Inferior parietal cortex (tissue), 1 donor: ENCODE measurements at regions not wholly inside any gene's neighbourhood (a gene's known extent, or its start where the extent isn't known, plus 50 kb on each side); places are given as distances from the start of the nearest gene placed in this dataset.
"Not testable (repeated sequence)": the region's sequence is repeated elsewhere in the genome, so short reads cannot be mapped to it uniquely, and the experiment has no call there.

Experiments used
- DNase-seq: peaks from one replicate; pipeline ENCODE4 v3.0.0-alpha.2; 2016; ENCODE audit errors: extremely low spot score

DNA sequence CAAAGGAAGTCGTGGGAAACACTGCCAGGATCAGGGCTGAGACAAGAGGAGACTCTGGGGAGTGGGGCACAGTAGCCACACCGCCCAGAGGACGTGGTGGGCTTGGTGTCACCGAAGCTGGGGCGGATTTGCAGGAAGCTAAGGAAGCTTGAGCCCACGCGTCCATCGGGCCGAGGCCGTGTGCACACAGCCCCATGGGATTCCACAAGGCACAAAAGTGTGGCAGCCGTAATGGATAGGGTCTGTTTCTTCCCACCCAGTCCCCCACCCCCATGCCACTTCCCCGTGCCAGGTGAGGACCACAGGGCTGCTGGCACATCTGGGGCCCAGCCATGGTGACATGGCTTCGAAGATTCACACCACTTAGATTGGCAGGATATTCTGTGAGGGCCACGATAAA, 153.2 kb upstream of the SPACA7 start:
- no peak for DNase-seq

DNA sequence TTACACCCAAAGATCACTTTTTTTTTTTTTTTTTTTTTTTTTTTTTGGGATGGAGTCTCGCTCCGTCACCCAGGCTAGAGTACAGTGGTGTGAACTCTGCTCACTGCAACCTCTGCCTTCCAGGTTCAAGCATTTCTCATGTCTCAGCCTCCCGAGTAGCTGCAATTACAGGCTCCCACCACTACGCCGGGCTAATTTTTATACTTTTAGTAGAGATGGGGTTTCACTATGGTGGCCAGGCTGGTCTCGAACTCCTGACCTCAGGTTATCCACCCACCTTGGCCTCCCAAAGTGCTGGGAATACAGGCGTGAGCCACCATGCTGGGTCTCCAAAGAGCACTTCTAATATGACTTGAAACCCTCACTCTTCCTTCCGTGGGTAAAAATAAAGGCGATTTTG, 152.2 kb upstream of the SPACA7 start:
- DNase-seq = not testable (repeated sequence)

DNA sequence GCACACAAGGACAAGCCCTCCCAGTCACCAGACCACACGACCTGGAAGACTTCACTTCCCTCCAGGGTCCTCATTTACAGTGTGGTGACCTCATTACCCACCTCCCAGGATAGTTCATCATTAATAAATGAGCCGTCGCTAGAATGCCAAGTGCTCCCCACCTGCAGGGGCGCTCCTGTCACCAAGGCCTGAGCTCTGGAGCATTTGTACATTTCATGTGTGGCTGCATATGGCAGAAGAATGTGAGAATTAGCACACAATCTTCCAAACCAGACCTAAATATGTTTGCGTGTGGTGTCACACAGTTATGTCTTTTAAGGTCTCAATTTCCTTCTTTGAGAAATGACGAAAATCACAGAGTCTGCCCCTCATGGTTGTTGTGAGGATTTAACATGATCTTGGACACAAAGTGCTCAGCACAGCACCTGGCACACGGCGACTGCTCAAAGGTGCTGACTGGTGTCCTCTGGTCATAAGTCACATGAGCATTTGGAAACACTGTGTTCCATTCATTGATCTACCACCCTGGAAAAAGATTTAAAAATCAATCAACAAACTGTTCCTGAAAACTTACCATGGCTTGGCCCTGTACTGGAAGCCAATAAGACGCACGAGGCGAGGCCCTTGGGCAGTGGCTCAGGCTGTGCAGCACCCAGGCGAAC, 150.6 kb upstream of the SPACA7 start:
- DNase-seq = no peak

DNA sequence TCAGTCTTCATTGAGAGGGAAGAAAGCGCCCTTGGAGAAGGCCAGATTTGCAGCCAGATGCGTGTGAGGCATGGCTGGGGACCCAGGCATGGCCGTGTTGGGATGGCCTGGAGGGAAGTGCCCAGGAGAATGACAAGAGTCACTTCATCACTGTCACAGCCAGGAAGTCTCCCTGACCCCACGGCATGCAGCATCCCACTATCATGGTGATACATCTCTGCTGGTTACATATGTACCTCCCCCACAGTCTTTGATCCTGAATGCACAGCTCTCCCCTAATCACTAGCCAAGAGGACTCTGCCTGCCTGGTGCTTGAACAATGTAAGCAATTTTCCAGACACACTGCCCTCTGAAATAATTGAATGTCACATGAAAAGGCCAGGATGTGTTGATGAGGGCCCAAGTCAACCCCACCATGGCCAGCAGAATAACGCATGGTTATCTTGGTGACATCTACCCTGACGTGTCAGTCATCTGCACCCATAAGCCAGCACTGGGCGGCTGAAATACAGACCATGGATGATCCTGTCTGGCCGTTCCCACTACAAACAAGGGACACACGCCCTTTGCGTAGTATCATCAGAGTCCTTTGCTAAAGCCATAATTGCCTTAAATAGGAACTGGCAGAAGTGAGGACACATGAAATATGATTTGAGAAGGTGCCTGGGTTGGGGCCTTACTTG, 149.7 kb upstream of the SPACA7 start:
- no peak for DNase-seq

DNA sequence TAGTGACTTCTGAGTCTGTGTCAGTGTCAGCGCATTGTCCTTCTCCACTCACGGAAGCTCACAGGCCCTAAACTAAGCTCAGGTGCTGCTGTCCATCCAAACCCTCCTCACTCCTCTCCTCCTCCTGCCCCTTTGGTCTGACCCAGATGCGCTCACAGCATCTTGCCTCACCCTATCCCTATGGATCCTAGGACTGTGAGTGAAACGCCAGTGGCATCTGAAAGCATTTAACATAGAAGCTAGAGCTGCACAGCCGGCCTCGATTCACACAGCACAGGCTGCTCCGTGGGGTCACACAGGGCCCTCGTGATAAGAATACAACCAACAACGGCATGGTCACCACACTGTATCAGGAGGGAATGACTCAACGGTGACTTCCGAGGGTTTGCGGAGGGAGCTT, 149.1 kb upstream of the SPACA7 start:
- no peak for DNase-seq

DNA sequence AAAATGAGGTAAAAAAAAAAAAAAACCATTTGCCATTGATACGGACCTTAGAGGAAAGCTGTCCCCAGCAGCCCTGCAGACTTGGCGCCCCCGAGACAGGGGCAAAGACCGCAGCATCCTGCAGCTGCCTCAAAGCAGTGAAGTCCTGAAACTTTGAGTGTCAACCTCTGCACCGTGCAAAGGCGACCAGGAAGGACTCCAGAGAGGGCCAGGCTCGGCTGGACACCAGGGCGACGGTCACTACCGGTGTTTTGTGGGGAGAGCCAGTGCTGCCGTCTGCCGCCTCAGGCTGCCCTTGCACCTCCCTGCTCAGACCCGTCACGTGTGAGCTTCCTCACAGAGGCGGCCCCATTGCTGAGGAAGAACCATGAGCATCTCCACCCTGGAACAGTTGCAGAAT, 146.7 kb upstream of the SPACA7 start:
- DNase-seq = no peak

DNA sequence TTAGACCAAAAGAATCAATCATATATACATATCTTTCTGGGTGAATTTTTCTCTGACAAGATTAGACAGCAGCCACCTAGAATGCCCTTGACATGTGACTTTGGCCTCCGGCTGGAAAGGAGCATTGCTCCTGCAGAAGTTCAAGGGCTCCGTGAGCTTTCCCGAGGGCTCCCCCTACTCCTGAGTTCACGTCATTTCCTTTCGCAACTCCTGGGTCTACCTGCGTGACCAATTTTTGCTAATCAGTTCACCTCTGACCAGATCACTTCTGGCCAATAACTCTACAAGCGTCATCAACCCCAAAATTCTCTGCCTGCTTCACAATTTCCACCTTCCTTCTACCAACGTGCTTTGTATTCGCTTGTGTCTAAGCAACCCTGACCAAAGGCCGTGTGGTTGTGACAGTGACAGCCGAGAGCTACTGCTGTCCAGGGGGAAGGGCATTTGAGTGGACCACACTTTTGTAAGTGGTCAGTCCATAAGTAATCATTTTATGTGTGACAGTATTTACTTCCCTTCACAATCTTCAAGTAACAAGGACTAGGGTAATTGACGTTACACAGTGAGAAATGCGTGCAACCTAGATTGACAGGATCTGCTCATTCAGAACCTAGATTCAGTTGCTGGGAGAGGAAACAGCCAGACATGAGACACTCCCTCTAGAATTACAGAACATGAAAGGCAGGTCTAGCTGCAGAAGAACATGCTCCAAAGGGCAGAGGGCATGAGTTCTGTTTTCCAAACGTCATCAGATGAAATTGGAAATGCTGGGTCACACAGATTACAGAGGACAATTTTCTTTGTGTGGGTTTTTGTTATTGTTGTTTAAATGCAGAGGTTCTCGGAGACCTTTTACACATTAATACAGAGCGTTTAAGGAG, 145.9 kb upstream of the SPACA7 start:
- DNase-seq = no peak

DNA sequence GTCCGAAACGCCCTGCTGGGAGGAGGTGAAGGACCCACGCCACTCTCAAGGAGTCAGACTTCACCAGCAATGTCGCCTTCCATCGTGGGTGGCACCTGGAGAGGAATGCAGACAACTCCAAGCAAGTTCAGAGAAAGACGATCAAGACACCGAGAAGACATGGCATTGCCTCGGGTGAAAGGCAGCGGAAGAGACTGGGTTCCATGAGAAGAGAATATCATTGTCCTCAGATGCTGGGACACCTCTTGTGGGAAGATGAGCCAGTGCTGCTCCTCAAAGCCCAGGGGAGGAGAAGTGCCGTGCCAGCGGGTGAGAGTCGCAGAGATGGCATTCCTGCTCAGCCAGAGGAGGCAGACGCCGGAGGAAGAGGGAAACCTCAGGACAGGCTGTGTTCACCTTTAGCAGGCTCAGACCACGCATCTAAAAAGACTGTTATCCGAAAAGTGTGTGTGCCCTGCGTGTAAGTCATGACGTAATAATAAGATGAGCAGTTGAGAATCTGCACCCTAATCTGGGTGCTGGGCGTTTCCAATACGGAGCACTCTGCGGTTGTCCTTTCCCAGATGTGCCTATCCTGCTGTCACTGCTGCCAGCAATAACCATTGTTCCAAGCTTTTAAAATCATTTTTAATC, 144.6 kb upstream of the SPACA7 start:
- no peak for DNase-seq

DNA sequence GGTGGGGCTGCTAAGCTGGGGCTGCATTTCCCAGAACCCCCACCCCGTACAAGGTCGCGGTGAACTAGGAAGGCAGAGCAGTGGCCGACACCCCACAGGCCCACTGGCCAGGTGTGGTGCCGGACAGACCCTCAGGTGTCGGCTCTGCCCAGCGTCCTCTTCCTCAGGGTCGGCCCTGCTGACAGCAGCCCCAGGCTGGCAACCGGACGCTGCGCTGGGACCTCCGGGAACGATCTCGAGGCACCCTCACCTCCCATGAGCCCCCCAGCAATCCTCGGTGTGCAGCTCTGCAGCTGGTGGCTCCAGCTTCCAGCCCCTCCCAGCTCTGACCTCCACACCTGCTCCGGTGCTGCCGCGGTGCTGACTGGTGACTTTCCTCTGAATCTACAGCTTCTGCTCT, 142.9 kb upstream of the SPACA7 start:
- DNase-seq = no peak

DNA sequence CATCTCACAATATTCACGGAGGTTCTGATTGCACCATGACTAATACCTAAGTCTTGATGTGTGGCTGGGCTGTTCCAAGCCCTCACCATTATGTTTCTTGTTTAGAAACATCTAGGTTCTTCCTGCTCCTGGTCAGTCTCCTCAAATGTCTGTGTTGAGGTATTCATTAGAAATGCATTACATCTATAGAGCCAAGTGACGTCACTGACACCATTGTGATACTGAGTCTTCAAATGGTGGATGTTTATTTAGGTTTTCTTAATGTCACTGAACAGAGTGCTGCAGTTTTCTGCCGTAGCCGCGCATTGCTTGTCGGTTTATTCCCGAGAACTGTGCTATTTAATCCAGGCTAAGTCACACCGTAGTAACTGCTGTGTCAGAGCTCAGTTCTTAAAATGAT, 142.4 kb upstream of the SPACA7 start:
- no peak for DNase-seq

DNA sequence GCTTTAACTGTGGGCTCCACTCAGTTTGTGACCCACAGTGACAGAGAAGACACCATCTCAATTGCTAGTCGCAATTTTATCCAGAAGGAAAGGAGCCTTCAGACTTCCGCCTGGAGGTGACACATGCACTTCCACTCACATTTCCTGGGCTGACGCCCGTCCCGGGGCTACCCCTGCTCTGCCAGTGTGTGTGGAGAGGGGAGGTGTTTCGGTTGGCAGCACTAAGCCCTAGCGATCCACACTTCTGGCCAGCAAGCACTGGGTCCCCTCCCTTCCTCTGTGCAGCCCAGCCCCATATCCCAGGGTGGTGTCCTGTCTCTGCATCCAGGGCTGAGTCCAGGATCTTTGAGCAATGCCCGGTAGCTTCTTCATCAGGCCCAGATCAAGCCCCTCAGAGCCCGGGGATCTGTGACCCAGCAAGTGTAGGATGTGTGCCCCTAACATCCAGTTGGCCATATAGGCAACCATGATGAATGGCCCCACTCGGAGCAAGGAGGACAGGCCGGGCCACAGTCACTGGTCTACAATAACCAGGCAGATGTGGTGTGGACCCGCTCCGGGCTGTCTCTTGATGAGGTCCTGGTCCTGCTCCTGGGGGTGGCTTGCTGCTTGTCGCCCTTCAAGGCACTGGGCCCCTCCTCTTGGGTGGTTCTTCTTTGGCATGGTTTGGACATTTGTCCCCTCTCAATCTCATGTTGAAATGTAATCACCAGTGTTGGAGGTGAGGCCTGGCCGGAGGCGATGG, 141.9 kb upstream of the SPACA7 start:
- DNase-seq = no peak

DNA sequence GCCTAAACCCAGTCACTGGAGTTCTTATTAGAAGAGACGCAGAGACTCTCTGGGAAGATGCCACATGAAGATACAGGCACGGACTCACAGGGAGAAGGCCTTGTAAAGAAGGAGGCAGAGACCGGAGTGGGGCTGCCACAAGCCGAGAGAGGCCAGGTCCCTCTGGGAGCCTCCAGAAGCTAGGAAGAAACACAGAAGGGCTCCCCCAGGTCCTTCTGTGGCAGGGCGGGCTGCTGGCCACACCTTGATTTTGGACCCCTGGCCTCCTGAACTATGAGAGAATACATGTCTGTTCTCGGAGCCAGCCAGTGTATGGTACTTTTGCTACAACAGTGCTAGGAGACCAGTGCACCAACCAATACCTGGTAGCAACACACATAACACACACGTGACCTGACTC, 140.1 kb upstream of the SPACA7 start:
- no peak for DNase-seq

DNA sequence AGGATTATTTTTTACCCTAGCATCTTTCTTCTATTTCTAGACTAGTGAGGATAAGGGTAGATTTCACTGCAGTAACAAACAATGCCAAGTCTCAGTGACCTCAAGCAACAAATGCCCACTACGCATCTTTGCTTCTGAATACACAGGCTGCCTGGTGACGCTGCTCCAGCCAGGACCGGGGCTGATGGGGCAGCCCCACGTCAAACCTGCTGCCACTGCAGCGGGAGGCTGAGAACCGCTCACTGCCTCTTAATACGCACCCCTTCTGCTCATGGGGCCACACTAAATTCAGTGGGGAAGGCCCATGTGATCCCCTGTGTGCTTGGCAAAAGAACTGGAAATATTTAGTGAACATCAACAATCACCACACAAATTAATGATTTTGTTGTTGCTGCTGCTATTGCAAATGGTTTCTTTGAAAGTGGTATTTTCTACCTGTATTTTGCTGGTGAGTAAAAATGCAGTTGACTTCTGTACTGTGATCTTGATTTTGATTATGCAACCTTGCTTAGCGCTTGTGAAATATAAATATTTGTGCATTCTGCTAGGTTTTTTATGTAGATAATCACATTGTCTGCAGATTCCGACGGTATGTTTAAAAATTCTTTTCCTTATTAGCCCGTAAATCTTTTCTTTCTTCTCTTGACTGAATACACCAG, 139.5 kb upstream of the SPACA7 start:
- no peak for DNase-seq

DNA sequence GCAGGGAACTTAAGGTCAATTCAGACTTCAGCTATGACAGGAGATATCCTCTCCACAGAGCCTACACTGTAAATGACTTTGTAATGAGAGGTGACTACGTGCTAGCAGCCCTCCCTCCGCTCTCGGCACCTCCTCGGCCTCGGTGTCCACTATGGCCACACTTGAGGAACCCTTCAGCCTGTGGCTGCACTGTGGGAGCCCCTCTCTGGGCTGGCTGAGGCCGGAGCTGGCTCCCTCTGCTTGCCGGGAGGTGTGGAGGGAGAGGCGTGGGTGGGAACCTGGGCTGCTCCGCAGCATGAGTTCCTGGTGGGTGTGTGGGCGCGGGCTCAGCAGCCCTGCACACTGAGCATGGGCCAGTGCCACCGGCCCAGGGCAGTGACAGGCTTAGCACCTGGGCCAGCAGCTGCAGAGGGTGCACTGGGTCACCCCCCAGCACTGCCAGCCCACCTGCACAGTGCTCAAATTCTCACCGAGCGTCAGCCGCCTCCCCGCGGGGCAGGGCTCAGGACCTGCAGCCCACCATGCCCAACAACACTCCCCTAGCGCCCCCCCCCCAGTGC, 137.6 kb upstream of the SPACA7 start:
- no peak for DNase-seq

DNA sequence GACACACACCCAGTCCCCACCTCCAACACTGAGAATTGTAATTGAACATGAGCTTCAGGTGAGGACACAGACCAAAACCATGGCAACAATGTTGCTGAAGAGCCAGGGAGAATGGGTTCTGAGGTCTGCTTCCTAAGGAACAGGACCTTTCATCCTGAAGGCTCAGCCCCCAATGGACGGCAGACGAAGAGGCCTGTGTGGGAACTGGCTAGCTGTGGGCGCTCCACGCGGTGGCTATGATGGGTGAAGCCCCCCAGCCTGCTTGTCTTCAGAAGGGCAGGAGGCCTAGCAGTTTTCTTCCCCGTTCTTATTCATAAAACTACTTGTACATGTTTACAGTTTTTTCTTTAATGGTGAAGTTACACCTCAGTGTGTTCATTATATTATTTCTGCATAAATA, 136.1 kb upstream of the SPACA7 start:
- DNase-seq = no peak

DNA sequence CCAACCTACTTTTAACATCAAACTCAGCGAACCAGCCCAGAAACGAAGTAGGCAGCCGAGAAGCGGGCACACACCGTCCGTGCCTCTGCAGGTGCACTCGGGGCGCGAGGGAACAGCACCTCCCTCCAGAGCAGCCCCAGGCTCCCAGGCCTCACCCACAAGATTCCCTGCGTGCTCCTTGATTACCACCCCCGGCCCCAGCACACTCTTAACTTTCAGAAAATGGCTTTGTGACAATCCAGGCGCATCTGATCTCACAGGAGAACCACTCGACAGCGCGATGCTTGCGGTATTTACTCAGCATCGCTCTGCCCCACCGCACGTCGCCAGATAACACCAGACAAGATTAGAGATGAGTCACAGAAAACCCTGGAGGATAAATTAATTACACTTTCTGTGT, 134.9 kb upstream of the SPACA7 start:
- DNase-seq = no peak

DNA sequence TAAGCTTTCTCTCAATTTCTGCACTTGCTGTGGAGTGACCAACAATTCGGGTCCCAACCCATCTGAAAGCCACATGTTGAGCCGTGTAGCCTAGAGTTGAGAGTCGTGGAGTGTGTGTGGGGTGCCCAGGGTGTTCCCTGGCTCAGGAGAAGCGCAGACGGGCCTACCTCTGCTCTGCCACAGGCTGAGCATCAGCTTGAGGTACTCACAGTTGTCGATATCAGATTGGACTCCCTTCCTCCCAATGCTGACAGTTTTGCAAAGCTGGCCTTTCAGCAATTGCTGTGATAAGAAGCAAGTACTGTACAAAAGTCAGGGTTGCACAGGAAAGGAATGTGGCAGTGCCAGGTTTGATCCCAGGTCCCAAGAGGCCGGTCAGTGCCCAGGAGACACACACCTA, 133.4 kb upstream of the SPACA7 start:
- no peak for DNase-seq

DNA sequence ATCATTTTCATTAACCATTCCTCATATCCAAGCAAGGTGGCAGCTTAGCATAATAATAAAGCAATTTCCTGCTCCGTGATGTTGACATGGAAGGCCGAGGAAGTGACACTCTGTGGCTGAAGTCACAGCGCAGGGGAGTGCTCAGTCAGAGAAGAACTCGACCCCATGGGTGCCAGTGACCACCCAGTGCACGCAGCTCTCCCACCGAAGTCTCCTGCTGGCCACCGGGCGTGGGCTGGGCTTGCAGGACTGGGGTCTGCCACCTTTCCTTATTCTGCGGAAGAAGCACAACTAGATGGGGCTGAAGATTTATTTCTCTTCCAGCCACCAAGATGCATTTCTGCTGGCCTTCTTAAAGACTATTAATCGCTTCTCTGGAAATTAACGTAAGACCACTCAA, 132.1 kb upstream of the SPACA7 start:
- no peak for DNase-seq

DNA sequence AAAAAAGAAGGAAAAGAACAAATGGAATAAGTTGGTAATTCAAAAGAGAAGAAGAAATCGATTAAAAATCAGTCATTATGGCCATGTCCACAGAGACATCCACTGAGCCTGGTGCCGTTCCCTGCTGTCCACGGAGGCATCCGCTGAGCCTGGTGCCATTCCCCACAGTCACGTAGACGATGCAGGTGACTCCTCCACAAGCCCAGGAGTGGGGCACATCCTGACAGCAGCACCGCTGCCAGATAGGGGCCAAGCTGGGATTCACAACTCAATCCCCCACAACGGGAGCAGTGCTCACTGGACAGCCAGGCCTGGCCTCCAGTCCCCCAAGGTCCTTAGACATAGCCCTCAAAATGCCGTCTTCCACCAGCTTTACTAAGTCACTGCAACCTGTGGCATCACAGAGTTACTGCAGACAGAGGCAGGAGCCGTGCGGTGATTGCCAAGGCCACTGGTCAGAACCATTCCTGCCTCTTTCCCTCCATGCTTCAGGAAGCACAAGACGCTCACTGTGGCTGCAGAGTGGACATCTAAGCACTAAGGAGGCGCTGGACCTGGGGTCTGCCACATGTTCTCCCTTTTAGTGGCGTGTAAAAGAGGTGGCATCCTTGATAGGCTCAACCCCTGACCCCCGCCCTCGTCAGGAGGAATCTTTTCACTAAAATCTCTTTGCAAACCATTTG, 131.5 kb upstream of the SPACA7 start:
- no peak for DNase-seq

DNA sequence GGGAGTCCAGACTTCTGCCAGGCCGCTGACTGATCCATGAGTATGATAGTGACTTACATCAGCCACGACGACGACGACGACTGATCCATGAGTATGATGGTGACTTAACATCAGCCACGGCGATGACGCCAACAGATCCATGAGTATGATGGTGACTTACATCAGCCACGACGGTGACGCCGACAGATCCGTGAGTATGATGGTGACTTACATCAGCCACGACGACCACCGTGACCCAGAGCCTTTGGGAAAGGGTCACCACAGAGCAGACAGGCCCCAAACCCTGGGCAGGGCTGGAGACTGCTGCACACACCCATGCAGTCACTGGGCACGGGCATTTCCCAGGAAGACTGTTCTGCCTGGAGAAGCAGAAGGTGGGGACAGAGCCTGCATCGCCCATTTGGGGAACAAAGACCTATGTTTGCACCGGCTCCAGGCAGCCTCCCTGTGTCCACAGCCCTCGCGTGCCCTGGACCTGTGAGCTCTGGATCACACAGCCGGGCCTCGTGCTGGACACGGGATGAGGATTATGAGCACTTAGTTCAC, 130.9 kb upstream of the SPACA7 start:
- no peak for DNase-seq
